ENCODE measurements at regions not wholly inside any gene's neighbourhood (a gene's known extent, or its start where the extent isn't known, plus 50 kb on each side); places are given as distances from the start of the nearest gene placed in this dataset.
A peak's percentile ranks its signal among the peaks of the same experiment; 100 is the strongest.

GRCh38 chr5:93343570-93343969 is 237.4 kb downstream of the NR2F1-AS1 start:
- Histone ChIP-seq H3K4me1 (ENCODE audit: control insufficient read depth, extremely low read depth, insufficient read depth, low read length) (no peaks in the 10 kb centered on the region), H3K27ac (ENCODE audit: insufficient read depth, low read length) (no peak overlapping the region), H3K9me3 (ENCODE audit: control insufficient read depth, insufficient read depth, low read depth, low read length) (no peaks in the 10 kb centered on the region), H3K27me3 (ENCODE audit: control insufficient read depth, insufficient read depth, low read length) (no peaks in the 10 kb centered on the region), H3K9ac (ENCODE audit: insufficient read depth, low read length) (no peak overlapping the region), H2AFZ (ENCODE audit: low read length) (no peak overlapping the region), H4K20me1 (ENCODE audit: control insufficient read depth, extremely low read depth, insufficient read depth, low read length) (no peaks in the 10 kb centered on the region), H3K4me3 (replicated peaks in 1 of 4; ENCODE audit: control extremely low read depth in 1 of 4, insufficient read depth in 1 of 4, low read depth in 3 of 4, low read length in 4 of 4) (no peak overlapping the region), H3K79me2 (ENCODE audit: control insufficient read depth, insufficient read depth, low read length) (no peaks in the 10 kb centered on the region), H3K4me2 (ENCODE audit: extremely low read depth, insufficient read depth, low read length) (no peak overlapping the region), H3K36me3 (ENCODE audit: control insufficient read depth, insufficient read depth, low read length) (no peaks in the 10 kb centered on the region)
- TF ChIP-seq EZH2 (IDR thresholded peaks at IDR 0.05; ENCODE audit: low read length, missing control alignments) = no peak
- TF ChIP-seq, protein P1, sequence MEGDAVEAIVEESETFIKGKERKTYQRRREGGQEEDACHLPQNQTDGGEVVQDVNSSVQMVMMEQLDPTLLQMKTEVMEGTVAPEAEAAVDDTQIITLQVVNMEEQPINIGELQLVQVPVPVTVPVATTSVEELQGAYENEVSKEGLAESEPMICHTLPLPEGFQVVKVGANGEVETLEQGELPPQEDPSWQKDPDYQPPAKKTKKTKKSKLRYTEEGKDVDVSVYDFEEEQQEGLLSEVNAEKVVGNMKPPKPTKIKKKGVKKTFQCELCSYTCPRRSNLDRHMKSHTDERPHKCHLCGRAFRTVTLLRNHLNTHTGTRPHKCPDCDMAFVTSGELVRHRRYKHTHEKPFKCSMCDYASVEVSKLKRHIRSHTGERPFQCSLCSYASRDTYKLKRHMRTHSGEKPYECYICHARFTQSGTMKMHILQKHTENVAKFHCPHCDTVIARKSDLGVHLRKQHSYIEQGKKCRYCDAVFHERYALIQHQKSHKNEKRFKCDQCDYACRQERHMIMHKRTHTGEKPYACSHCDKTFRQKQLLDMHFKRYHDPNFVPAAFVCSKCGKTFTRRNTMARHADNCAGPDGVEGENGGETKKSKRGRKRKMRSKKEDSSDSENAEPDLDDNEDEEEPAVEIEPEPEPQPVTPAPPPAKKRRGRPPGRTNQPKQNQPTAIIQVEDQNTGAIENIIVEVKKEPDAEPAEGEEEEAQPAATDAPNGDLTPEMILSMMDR (conservative IDR thresholded peaks at IDR 0.05 in 1 of 2, IDR thresholded peaks at IDR 0.05 in 1 of 2; ENCODE audit: low read depth in 1 of 2, low read length in 2 of 2) = no peak
- DNase-seq (ENCODE audit: low read depth in 2 of 2) = peak; percentile 22 to 74

DNA sequence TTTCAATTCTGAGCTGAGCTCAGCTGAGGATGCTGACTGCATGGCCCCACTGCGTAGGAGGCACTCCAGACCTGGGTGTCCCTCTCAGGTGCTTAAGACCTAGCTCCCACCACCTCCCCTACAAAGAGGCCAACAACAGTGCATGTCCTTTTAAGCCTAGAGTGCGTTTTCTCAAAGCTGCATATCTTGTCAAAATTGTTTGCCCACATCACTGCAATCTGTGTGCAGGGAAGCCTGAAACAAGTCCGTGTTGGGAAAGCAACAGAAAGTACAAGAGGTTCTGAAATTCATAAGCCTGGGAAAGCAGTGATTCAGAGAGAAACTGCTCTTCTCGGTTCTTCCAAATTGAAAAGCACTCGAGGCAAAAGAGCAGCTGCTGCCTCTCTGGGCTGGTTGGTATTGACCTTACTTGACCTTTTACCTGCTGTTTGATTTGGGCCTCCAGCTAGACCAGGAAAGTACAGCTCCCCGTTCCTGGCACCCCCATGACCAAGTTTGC is 238.4 kb downstream of the NR2F1-AS1 start:
- Histone ChIP-seq H3K27me3 (ENCODE audit: control insufficient read depth, insufficient read depth, low read length) (no peaks in the 10 kb centered on the region), H3K4me1 (ENCODE audit: control insufficient read depth, extremely low read depth, insufficient read depth, low read length) (no peaks in the 10 kb centered on the region), H3K4me2 (ENCODE audit: extremely low read depth, insufficient read depth, low read length) (no peak overlapping the region), H3K79me2 (ENCODE audit: control insufficient read depth, insufficient read depth, low read length) (no peaks in the 10 kb centered on the region), H2AFZ (ENCODE audit: low read length) (no peak overlapping the region), H3K9ac (ENCODE audit: insufficient read depth, low read length) (no peak overlapping the region), H3K4me3 (replicated peaks in 1 of 4; ENCODE audit: control extremely low read depth in 1 of 4, insufficient read depth in 1 of 4, low read depth in 3 of 4, low read length in 4 of 4) (no peak overlapping the region), H3K36me3 (ENCODE audit: control insufficient read depth, insufficient read depth, low read length) (no peaks in the 10 kb centered on the region), H3K27ac (ENCODE audit: insufficient read depth, low read length) (no peak overlapping the region), H3K9me3 (ENCODE audit: control insufficient read depth, insufficient read depth, low read depth, low read length) (no peaks in the 10 kb centered on the region), H4K20me1 (ENCODE audit: control insufficient read depth, extremely low read depth, insufficient read depth, low read length) (no peaks in the 10 kb centered on the region)
- DNase-seq (ENCODE audit: low read depth in 2 of 2) = no peak
- TF ChIP-seq EZH2 (IDR thresholded peaks at IDR 0.05; ENCODE audit: low read length, missing control alignments) = no peak
- TF ChIP-seq, protein P1 (conservative IDR thresholded peaks at IDR 0.05 in 1 of 2, IDR thresholded peaks at IDR 0.05 in 1 of 2; ENCODE audit: low read depth in 1 of 2, low read length in 2 of 2) = no peak

DNA sequence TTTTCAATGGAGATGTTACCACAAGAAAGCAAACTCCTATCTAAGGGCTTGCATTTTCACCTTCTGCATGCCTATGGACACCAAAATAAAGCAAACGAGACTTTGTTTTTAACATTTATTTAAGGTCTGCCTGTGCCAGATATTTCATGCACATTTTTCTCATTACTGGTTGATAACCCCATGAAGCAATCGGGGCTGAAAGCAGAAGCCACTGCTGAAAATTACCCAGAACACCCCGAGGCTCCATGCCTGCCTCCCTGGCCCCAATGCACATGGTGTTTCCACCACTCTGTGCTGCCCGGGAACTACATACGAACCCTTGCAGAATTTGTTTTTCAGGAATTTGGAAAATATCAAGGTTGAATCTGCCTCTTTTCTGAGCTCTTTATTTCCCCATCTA is 240.1 kb downstream of the NR2F1-AS1 start:
- Histone ChIP-seq H2AFZ (ENCODE audit: low read length) (no peak overlapping the region), H3K4me1 (ENCODE audit: control insufficient read depth, extremely low read depth, insufficient read depth, low read length) (no peaks in the 10 kb centered on the region), H3K4me3 (replicated peaks in 1 of 4; ENCODE audit: control extremely low read depth in 1 of 4, insufficient read depth in 1 of 4, low read depth in 3 of 4, low read length in 4 of 4) (no peak overlapping the region), H3K27me3 (ENCODE audit: control insufficient read depth, insufficient read depth, low read length) (no peaks in the 10 kb centered on the region), H3K36me3 (ENCODE audit: control insufficient read depth, insufficient read depth, low read length) (no peaks in the 10 kb centered on the region), H3K9me3 (ENCODE audit: control insufficient read depth, insufficient read depth, low read depth, low read length) (no peaks in the 10 kb centered on the region), H4K20me1 (ENCODE audit: control insufficient read depth, extremely low read depth, insufficient read depth, low read length) (no peaks in the 10 kb centered on the region), H3K79me2 (ENCODE audit: control insufficient read depth, insufficient read depth, low read length) (no peaks in the 10 kb centered on the region), H3K27ac (ENCODE audit: insufficient read depth, low read length) (no peak overlapping the region), H3K4me2 (ENCODE audit: extremely low read depth, insufficient read depth, low read length) (no peak overlapping the region), H3K9ac (ENCODE audit: insufficient read depth, low read length) (no peak overlapping the region)
- TF ChIP-seq EZH2 (IDR thresholded peaks at IDR 0.05; ENCODE audit: low read length, missing control alignments) = no peak
- TF ChIP-seq, protein P1 (conservative IDR thresholded peaks at IDR 0.05 in 1 of 2, IDR thresholded peaks at IDR 0.05 in 1 of 2; ENCODE audit: low read depth in 1 of 2, low read length in 2 of 2) = no peak
- no peak for DNase-seq (ENCODE audit: low read depth in 2 of 2)

All from fibroblast of lung (primary cell).